WTC11 (cell line): ENCODE measurements at regions not wholly inside any gene's neighbourhood (a gene's known extent, or its start where the extent isn't known, plus 50 kb on each side); places are given as distances from the start of the nearest gene placed in this dataset.

ENCODE experiments used
- ATF2 ChIP-seq: sonication (generic); formaldehyde crosslinking; IDR thresholded peaks from 2 replicates; pipeline ENCODE4 v1.8.1; 2022; ENCODE audit warnings: low read depth, missing genetic modification reagents, borderline replicate concordance
- ATF3 ChIP-seq: sonication (generic); formaldehyde crosslinking; conservative IDR thresholded peaks from 2 replicates; pipeline ENCODE4 v1.8.1; 2022; ENCODE audit warnings: mild to moderate bottlenecking, missing genetic modification reagents
- CTCF ChIP-seq: fragments of 200-600 bp; IDR thresholded peaks from 2 replicates; pipeline ENCODE4 v1.8.0; 2022; ENCODE audit warnings: antibody characterized with exemption
- E2F1 ChIP-seq: sonication (generic); formaldehyde crosslinking; IDR thresholded peaks from 2 replicates; pipeline ENCODE4 v1.8.0; 2022; ENCODE audit warnings: mild to moderate bottlenecking, missing genetic modification reagents
- FOXP1 ChIP-seq: sonication (generic); formaldehyde crosslinking; IDR thresholded peaks from 2 replicates; pipeline ENCODE4 v1.8.0; 2022; ENCODE audit warnings: missing genetic modification reagents, mild to moderate bottlenecking, moderate library complexity, borderline replicate concordance
- GABPB1 ChIP-seq: sonication (generic); formaldehyde crosslinking; IDR thresholded peaks from 2 replicates; pipeline ENCODE4 v1.8.1; 2023; ENCODE audit warnings: mild to moderate bottlenecking, missing genetic modification reagents
- HMGXB4 ChIP-seq: sonication (generic); formaldehyde crosslinking; IDR thresholded peaks from 2 replicates; pipeline ENCODE4 v1.8.1; 2023; ENCODE audit warnings: mild to moderate bottlenecking, moderate library complexity, missing genetic modification reagents
- JUN ChIP-seq: sonication (generic); formaldehyde crosslinking; IDR thresholded peaks from 2 replicates; pipeline ENCODE4 v1.8.0; 2023; ENCODE audit warnings: mild to moderate bottlenecking, missing genetic modification reagents
- KAT7 ChIP-seq: sonication (generic); formaldehyde crosslinking; IDR thresholded peaks from 2 replicates; pipeline ENCODE4 v1.8.1; 2023; ENCODE audit warnings: missing genetic modification reagents, mild to moderate bottlenecking, borderline replicate concordance
- MAX ChIP-seq: sonication (generic); formaldehyde crosslinking; IDR thresholded peaks from 2 replicates; pipeline ENCODE4 v1.8.0; 2022; ENCODE audit warnings: mild to moderate bottlenecking, missing genetic modification reagents
- MYBL2 ChIP-seq: sonication (generic); formaldehyde crosslinking; IDR thresholded peaks from 2 replicates; pipeline ENCODE4 v1.8.1; 2023; ENCODE audit warnings: mild to moderate bottlenecking, moderate library complexity, missing genetic modification reagents
- NR1H2 ChIP-seq: sonication (generic); formaldehyde crosslinking; IDR thresholded peaks from 2 replicates; pipeline ENCODE4 v1.9.0; 2021; ENCODE audit warnings: mild to moderate bottlenecking, moderate library complexity, missing genetic modification reagents

- no peak for TF ChIP-seq E2F1
- TF ChIP-seq FOXP1 (CRISPR knock-in tag), result no peak
- TF ChIP-seq GABPB1 (CRISPR knock-in tag), result no peak
- no peak for TF ChIP-seq CTCF
- TF ChIP-seq MAX, result no peak
- TF ChIP-seq KAT7 (CRISPR knock-in tag), result no peak
- no peak for TF ChIP-seq ATF3 (CRISPR knock-in tag)
- TF ChIP-seq NR1H2, result no peak
- TF ChIP-seq ATF2 (CRISPR knock-in tag), result no peak
- no peak for TF ChIP-seq JUN (CRISPR knock-in tag)
- no peak for TF ChIP-seq MYBL2 (CRISPR knock-in tag)
- TF ChIP-seq HMGXB4 (CRISPR knock-in tag), result no peak
These were observed 90.6 kb downstream of the SOX14 start for GRCh38 chr3:137854533-137855261.
